Activated effector memory CD4-positive, alpha-beta T cell treated with anti-CD3 and anti-CD28 coated beads, Interleukin-2, amount 50 U/mL, for 16 hours (primary cell): ENCODE measurements at regions not wholly inside any gene's neighbourhood (a gene's known extent, or its start where the extent isn't known, plus 50 kb on each side); places are given as distances from the start of the nearest gene placed in this dataset.

Experiments used
- DNase-seq: peaks from one replicate; pipeline ENCODE4 v3.0.0-alpha.2; 2020

- no peak for DNase-seq
Observed at GRCh38 chr20:9919271-9920014, 80.6 kb upstream of the PAK5 start.

GRCh38 chr20:9918348-9918747, 79.5 kb upstream of the PAK5 start:
- no peak for DNase-seq

- DNase-seq: no peak
Observed at GRCh38 chr20:9916761-9917160, 77.9 kb upstream of the PAK5 start.

DNA sequence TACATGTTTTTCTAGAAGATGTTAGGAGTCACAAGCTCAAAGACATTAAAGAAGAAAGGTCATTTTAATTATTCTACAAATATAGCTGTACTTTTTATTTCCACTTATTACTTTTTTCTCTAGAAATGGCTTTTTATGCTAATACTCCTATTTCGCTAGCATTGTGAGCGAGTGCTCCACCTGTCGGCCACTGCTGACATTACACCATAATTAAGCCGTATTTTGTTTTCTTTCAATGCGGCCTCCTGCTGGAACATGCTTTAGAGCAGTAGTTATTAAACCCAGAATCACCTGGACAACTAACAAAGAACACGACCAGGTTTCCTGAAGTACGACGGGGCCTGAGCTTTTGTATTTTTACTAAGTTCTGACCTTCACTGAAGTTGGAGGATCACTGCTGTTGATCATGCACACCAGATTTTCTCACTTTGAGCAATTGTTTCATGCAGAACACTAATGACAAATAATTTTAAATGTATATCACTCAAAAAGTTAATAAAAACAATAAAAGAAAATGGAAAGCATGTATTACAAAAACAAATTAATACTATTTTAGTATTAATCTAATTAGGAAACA, 74.1 kb upstream of the PAK5 start:
- DNase-seq: peak; percentile 76

- DNase-seq: no peak
Observed at GRCh38 chr20:9912290-9912689, 73.4 kb upstream of the PAK5 start.

DNA sequence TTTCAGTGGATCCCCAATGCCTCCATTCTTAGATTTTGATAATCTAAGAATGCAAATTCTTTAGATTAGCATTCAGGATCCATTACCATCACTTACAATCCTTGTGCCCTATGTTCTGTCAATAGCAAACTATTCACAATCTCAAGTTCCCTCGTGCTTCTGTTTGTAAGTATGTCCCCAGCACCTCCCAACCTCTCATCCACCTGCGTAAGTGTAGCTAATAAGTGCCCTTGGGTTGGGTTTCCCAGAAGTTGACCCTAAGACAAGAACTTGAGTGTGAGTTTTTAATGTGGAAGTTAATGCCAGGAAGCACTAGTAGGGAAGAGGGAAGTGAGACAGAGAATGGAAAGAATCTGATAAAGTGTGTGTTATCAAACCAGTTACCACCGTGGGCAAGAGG, 72.6 kb upstream of the PAK5 start:
- DNase-seq: no peak

DNA sequence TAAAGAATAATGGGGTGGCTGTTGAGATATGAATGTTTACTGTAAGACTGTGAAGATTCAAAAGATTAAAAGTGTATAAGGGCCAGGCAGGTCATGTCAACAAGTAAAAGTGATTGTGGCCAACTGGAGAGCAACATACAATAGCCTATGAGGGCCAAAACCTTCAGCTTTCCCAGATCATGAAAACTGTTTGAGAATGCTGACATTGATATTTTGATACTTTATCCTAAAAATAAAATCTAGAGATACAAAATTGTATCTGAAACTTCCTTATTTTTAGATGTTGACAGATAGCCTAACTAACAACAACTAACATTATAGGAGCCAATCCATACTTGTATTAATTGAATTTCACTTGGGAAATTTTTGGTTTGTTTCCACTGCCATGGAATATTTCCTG, 70.3 kb upstream of the PAK5 start:
- no peak for DNase-seq

DNA sequence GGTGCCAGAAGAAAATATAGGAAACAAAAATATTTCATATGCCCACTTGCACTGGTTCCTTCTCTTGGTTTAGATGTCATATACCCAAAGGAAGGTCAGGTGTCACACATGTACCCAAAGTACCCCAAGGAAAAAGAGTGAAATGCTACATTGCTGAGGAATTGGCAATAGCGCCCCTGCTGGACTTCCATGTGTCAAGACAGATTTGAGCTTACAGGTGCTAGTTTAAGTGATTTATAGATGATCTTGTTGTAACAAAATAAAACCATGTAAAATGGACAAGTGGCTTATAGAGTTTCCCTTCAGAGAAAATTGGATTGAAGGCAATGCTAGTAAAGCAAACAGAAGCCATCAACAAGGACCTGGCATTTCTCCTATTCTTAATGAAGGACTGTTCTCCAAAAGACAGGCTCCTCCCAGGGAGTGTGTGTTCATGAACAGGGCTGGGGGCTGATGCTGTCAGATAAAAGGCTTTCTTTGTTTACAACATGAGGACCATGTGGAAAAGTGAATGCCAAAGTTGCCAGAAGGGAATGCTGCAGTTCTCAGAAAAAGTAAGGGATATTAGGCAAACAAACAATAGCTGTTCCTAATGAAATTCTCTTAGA, 64.3 kb upstream of the PAK5 start:
- DNase-seq: no peak

GRCh38 chr20:9889270-9889981, 50.5 kb upstream of the PAK5 start:
- DNase-seq: no peak
